NCI-H1105 (cell line): ENCODE measurements at regions not wholly inside any gene's neighbourhood (a gene's known extent, or its start where the extent isn't known, plus 50 kb on each side); places are given as distances from the start of the nearest gene placed in this dataset.

Experiments
- DNase-seq: peaks from one replicate; lab custom pipeline; 2025; lab: John Stamatoyannopoulos, UW

GRCh38 chr18:29157057-29157780 is 980.3 kb upstream of the CDH2 start:
- DNase-seq, result no peak

GRCh38 chr18:29156531-29156930 is 979.6 kb upstream of the CDH2 start:
- DNase-seq, result no peak

- DNase-seq, result no peak
These were observed 978.1 kb upstream of the CDH2 start for GRCh38 chr18:29154758-29155725.

GRCh38 chr18:29154196-29154757 is 977.3 kb upstream of the CDH2 start:
- DNase-seq, result no peak

GRCh38 chr18:29153091-29153490 is 976.2 kb upstream of the CDH2 start:
- DNase-seq, result no peak

- DNase-seq, result no peak
These were observed 971.0 kb upstream of the CDH2 start for GRCh38 chr18:29147944-29148343.

GRCh38 chr18:29146068-29146467 is 969.1 kb upstream of the CDH2 start:
- no peak for DNase-seq

- no peak for DNase-seq
These were observed 963.7 kb upstream of the CDH2 start for GRCh38 chr18:29140590-29140989.

GRCh38 chr18:29137773-29138495 is 961.0 kb upstream of the CDH2 start:
- DNase-seq, result no peak

- no peak for DNase-seq
These were observed 947.0 kb upstream of the CDH2 start for GRCh38 chr18:29123706-29124530.

- DNase-seq, result no peak
These were observed 927.7 kb upstream of the CDH2 start for GRCh38 chr18:29104671-29105070.

- no peak for DNase-seq
These were observed 927.3 kb upstream of the CDH2 start for GRCh38 chr18:29104227-29104626.

GRCh38 chr18:29096079-29096770 is 919.3 kb upstream of the CDH2 start:
- peak; percentile 51 for DNase-seq

GRCh38 chr18:29087616-29088246 is 910.8 kb upstream of the CDH2 start:
- no peak for DNase-seq

GRCh38 chr18:29084120-29084519 is 907.2 kb upstream of the CDH2 start:
- peak; percentile 54 for DNase-seq

- DNase-seq, result peak; percentile 54
These were observed 906.6 kb upstream of the CDH2 start for GRCh38 chr18:29083545-29083944.

GRCh38 chr18:29080946-29081345 is 904.0 kb upstream of the CDH2 start:
- no peak for DNase-seq

- peak; percentile 14 for DNase-seq
These were observed 901.3 kb upstream of the CDH2 start for GRCh38 chr18:29078273-29078672.

GRCh38 chr18:29077344-29077743 is 900.4 kb upstream of the CDH2 start:
- DNase-seq, result no peak

- no peak for DNase-seq
These were observed 899.7 kb upstream of the CDH2 start for GRCh38 chr18:29076645-29077044.
